Kidney epithelial cell (primary cell): ENCODE measurements at regions not wholly inside any gene's neighbourhood (a gene's known extent, or its start where the extent isn't known, plus 50 kb on each side); places are given as distances from the start of the nearest gene placed in this dataset.

ENCODE experiments used
- DNase-seq: peaks from one replicate; pipeline ENCODE4 v3.0.0-alpha.2; 2010; ENCODE audit warnings: low read depth
- H3K27me3 ChIP-seq: 2 replicates; pipeline ENCODE4 v1.6.0; 2011; ENCODE audit warnings: low read length; ENCODE audit not compliant: control insufficient read depth, insufficient read depth
- H3K36me3 ChIP-seq: 2 replicates; pipeline ENCODE4 v1.5.1; 2011; ENCODE audit warnings: low read length; ENCODE audit not compliant: control insufficient read depth, insufficient read depth
- H3K4me3 ChIP-seq: 2 replicates; pipeline ENCODE4 v1.5.1; 2011; ENCODE audit warnings: low read depth, mild to moderate bottlenecking, control low read depth, low read length
- CTCF ChIP-seq: IDR thresholded peaks from 2 replicates; pipeline ENCODE4 v1.5.1; 2011; ENCODE audit warnings: mild to moderate bottlenecking, moderate library complexity, low read length, control low read depth, inconsistent platforms; ENCODE audit not compliant: insufficient read depth, poor library complexity, severe bottlenecking

GRCh38 chr10:4431114-4431863 lies 394.7 kb upstream of the AKR1E2 start:
- TF ChIP-seq CTCF, result no peak
- DNase-seq, result peak; percentile 12

GRCh38 chr10:4429571-4429970 lies 396.4 kb upstream of the AKR1E2 start:
- no peaks in the 10 kb centered on the region for H3K27me3 ChIP-seq
- DNase-seq, result no peak
- no peak for TF ChIP-seq CTCF
- H3K4me3 ChIP-seq, result no peak overlapping the region
- no peaks in the 10 kb centered on the region for H3K36me3 ChIP-seq

More at GRCh38 chr10:4431114-4431863, 394.7 kb upstream of the AKR1E2 start:
- no peaks in the 10 kb centered on the region for H3K36me3 ChIP-seq
- H3K27me3 ChIP-seq, result no peaks in the 10 kb centered on the region
- no peak overlapping the region for H3K4me3 ChIP-seq

- no peaks in the 10 kb centered on the region for H3K27me3 ChIP-seq
- H3K4me3 ChIP-seq, result no peak overlapping the region
- no peaks in the 10 kb centered on the region for H3K36me3 ChIP-seq
- no peak for TF ChIP-seq CTCF
- no peak for DNase-seq
These were observed 398.5 kb upstream of the AKR1E2 start for GRCh38 chr10:4427532-4427931.

GRCh38 chr10:4426866-4427265 lies 399.1 kb upstream of the AKR1E2 start:
- H3K36me3 ChIP-seq, result no peaks in the 10 kb centered on the region
- no peak overlapping the region for H3K4me3 ChIP-seq
- H3K27me3 ChIP-seq, result no peaks in the 10 kb centered on the region
- DNase-seq, result no peak
- no peak for TF ChIP-seq CTCF

GRCh38 chr10:4409319-4409718 lies 416.7 kb upstream of the AKR1E2 start:
- Histone ChIP-seq H3K4me3 (no peak overlapping the region), H3K36me3 (no peaks in the 10 kb centered on the region), H3K27me3 (no peaks in the 10 kb centered on the region)
- no peak for TF ChIP-seq CTCF
- no peak for DNase-seq

GRCh38 chr10:4407783-4408182 lies 418.2 kb upstream of the AKR1E2 start:
- no peak for TF ChIP-seq CTCF
- Histone ChIP-seq H3K27me3 (no peaks in the 10 kb centered on the region), H3K36me3 (no peaks in the 10 kb centered on the region), H3K4me3 (no peak overlapping the region)
- DNase-seq, result peak; percentile 29
